BLaER1 (cell line): ENCODE measurements at regions not wholly inside any gene's neighbourhood (a gene's known extent, or its start where the extent isn't known, plus 50 kb on each side); places are given as distances from the start of the nearest gene placed in this dataset.

Experiments used
- H3K27ac ChIP-seq: shearing (Covaris generic); formaldehyde crosslinking; 2 replicates; pipeline ENCODE4 v1.8.1; 2022
- H3K27me3 ChIP-seq: shearing (Covaris generic); formaldehyde crosslinking; 2 replicates; pipeline ENCODE4 v1.8.1; 2022
- H3K36me3 ChIP-seq: shearing (Covaris generic); formaldehyde crosslinking; 2 replicates; pipeline ENCODE4 v1.8.1; 2022
- H3K4me1 ChIP-seq: shearing (Covaris generic); formaldehyde crosslinking; 2 replicates; pipeline ENCODE4 v1.8.1; 2022
- H3K4me2 ChIP-seq: shearing (Covaris generic); formaldehyde crosslinking; 2 replicates; pipeline ENCODE4 v1.8.1; 2022
- H3K4me3 ChIP-seq: shearing (Covaris generic); formaldehyde crosslinking; 2 replicates; pipeline ENCODE4 v1.8.1; 2022
- H3K9ac ChIP-seq: shearing (Covaris generic); formaldehyde crosslinking; 2 replicates; pipeline ENCODE4 v1.8.1; 2022
- H3K9me3 ChIP-seq: shearing (Covaris generic); formaldehyde crosslinking; 2 replicates; pipeline ENCODE4 v1.8.1; 2022
- H4K20me1 ChIP-seq: shearing (Covaris generic); formaldehyde crosslinking; 2 replicates; pipeline ENCODE4 v1.8.1; 2022
- Cebpa-rat ChIP-seq: shearing (Covaris generic); IDR thresholded peaks from 2 replicates; pipeline ENCODE4 v1.8.1; 2022

- H3K9me3 ChIP-seq = no peaks in the 10 kb centered on the region
- H3K4me2 ChIP-seq = no peak overlapping the region
- no peaks in the 10 kb centered on the region; the same call in 1 of the 2 replicates for H3K4me1 ChIP-seq
- H3K36me3 ChIP-seq = no peaks in the 10 kb centered on the region
- no peaks in the 10 kb centered on the region for H4K20me1 ChIP-seq
- no peak overlapping the region for H3K27ac ChIP-seq
- no peak overlapping the region for H3K9ac ChIP-seq
- no peak for TF ChIP-seq Cebpa-rat
- no peak overlapping the region for H3K4me3 ChIP-seq
- H3K27me3 ChIP-seq = peaks cover 25% of the 10 kb centered on the region
These were observed 60.7 kb upstream of the VRK1 start for GRCh38 chr14:96736439-96736838.

GRCh38 chr14:96737881-96738280, 59.3 kb upstream of the VRK1 start:
- Histone ChIP-seq H3K9me3 (no peaks in the 10 kb centered on the region), H3K4me1 (peaks cover 12% of the 10 kb centered on the region), H3K4me2 (no peak overlapping the region), H3K36me3 (no peaks in the 10 kb centered on the region), H3K9ac (no peak overlapping the region), H3K27ac (no peak overlapping the region), H3K27me3 (peaks cover 28% of the 10 kb centered on the region), H3K4me3 (no peak overlapping the region), H4K20me1 (no peaks in the 10 kb centered on the region)
- no peak for TF ChIP-seq Cebpa-rat

- H4K20me1 ChIP-seq = no peaks in the 10 kb centered on the region
These were observed 57.8 kb upstream of the VRK1 start for GRCh38 chr14:96739200-96739910.

GRCh38 chr14:96741151-96741977, 55.8 kb upstream of the VRK1 start:
- peak overlapping the region; percentile 60 for H3K4me3 ChIP-seq
- H3K4me2 ChIP-seq = peak overlapping the region; percentile 97
- no peaks in the 10 kb centered on the region for H3K9me3 ChIP-seq
- H3K36me3 ChIP-seq = no peaks in the 10 kb centered on the region
- H3K27ac ChIP-seq = no peak overlapping the region
- peaks cover 28% of the 10 kb centered on the region for H3K27me3 ChIP-seq
- no peak for TF ChIP-seq Cebpa-rat
- H3K9ac ChIP-seq = peak overlapping the region; percentile 60; the same call in 1 of the 2 replicates
- H4K20me1 ChIP-seq = no peaks in the 10 kb centered on the region
- peaks cover 12% of the 10 kb centered on the region for H3K4me1 ChIP-seq

More at GRCh38 chr14:96739200-96739910, 57.8 kb upstream of the VRK1 start:
- no peak overlapping the region for H3K4me3 ChIP-seq
- no peaks in the 10 kb centered on the region for H3K36me3 ChIP-seq
- TF ChIP-seq Cebpa-rat = no peak
- H3K4me2 ChIP-seq = no peak overlapping the region
- peaks cover 12% of the 10 kb centered on the region for H3K4me1 ChIP-seq
- H3K27ac ChIP-seq = no peak overlapping the region
- peaks cover 28% of the 10 kb centered on the region for H3K27me3 ChIP-seq
- no peak overlapping the region for H3K9ac ChIP-seq
- H3K9me3 ChIP-seq = no peaks in the 10 kb centered on the region

- Histone ChIP-seq H3K4me3 (no peak overlapping the region), H3K36me3 (no peaks in the 10 kb centered on the region), H3K27ac (no peak overlapping the region), H3K4me2 (no peak overlapping the region), H4K20me1 (no peaks in the 10 kb centered on the region), H3K9ac (no peak overlapping the region), H3K27me3 (peaks cover 25% of the 10 kb centered on the region), H3K4me1 (peaks cover 12% of the 10 kb centered on the region), H3K9me3 (no peaks in the 10 kb centered on the region)
- no peak for TF ChIP-seq Cebpa-rat
These were observed 52.9 kb upstream of the VRK1 start for GRCh38 chr14:96744262-96744661.

- Histone ChIP-seq H3K36me3 (no peaks in the 10 kb centered on the region), H4K20me1 (no peaks in the 10 kb centered on the region), H3K27me3 (peaks cover 12% of the 10 kb centered on the region), H3K4me3 (no peak overlapping the region), H3K9ac (no peak overlapping the region), H3K4me1 (peaks cover 12% of the 10 kb centered on the region), H3K27ac (no peak overlapping the region), H3K9me3 (no peaks in the 10 kb centered on the region), H3K4me2 (no peak overlapping the region)
- TF ChIP-seq Cebpa-rat = no peak
These were observed 51.6 kb upstream of the VRK1 start for GRCh38 chr14:96745500-96746051.

GRCh38 chr14:96746101-96746500, 51.1 kb upstream of the VRK1 start:
- Histone ChIP-seq H3K4me3 (no peak overlapping the region), H3K4me1 (peaks cover 12% of the 10 kb centered on the region), H3K27ac (no peak overlapping the region), H3K36me3 (no peaks in the 10 kb centered on the region), H3K4me2 (no peak overlapping the region), H3K9me3 (no peaks in the 10 kb centered on the region), H4K20me1 (no peaks in the 10 kb centered on the region), H3K9ac (no peak overlapping the region), H3K27me3 (peaks cover 7% of the 10 kb centered on the region)
- no peak for TF ChIP-seq Cebpa-rat

GRCh38 chr14:96747006-96747405, 50.2 kb upstream of the VRK1 start:
- Histone ChIP-seq H3K4me2 (no peak overlapping the region), H4K20me1 (no peaks in the 10 kb centered on the region), H3K36me3 (no peaks in the 10 kb centered on the region), H3K4me1 (peaks cover 8% of the 10 kb centered on the region), H3K27ac (no peak overlapping the region), H3K4me3 (no peak overlapping the region), H3K9ac (no peak overlapping the region), H3K27me3 (no peaks in the 10 kb centered on the region), H3K9me3 (no peaks in the 10 kb centered on the region)
- no peak for TF ChIP-seq Cebpa-rat
